GM19025 (cell line): ENCODE measurements at regions not wholly inside any gene's neighbourhood (a gene's known extent, or its start where the extent isn't known, plus 50 kb on each side); places are given as distances from the start of the nearest gene placed in this dataset.

ENCODE experiments used
- ATAC-seq: cut with Tn5 transposase; IDR thresholded peaks from one replicate; pipeline ENCODE4 v1.9.1; 2021; ENCODE audit warnings: mild to moderate bottlenecking, low read depth, moderate library complexity; ENCODE audit not compliant: unreplicated experiment

GRCh38 chr13:47638627-47639026 is 362.4 kb downstream of the SUCLA2 start:
- no peak for ATAC-seq

- no peak for ATAC-seq
Observed at GRCh38 chr13:47632311-47632710, 368.8 kb downstream of the SUCLA2 start.

- ATAC-seq, result no peak
Observed at GRCh38 chr13:47628666-47629065, 372.4 kb downstream of the SUCLA2 start.

GRCh38 chr13:47623862-47624261 is 377.2 kb downstream of the SUCLA2 start:
- no peak for ATAC-seq

- ATAC-seq, result no peak
Observed at GRCh38 chr13:47621931-47622330, 379.1 kb downstream of the SUCLA2 start.

GRCh38 chr13:47611664-47612288 is 389.3 kb downstream of the SUCLA2 start:
- ATAC-seq, result no peak

GRCh38 chr13:47610687-47611086 is 390.4 kb downstream of the SUCLA2 start:
- no peak for ATAC-seq

- ATAC-seq, result no peak
Observed at GRCh38 chr13:47603365-47603764, 397.7 kb downstream of the SUCLA2 start.

GRCh38 chr13:47598340-47598911 is 402.6 kb downstream of the SUCLA2 start:
- no peak for ATAC-seq

- ATAC-seq, result no peak
Observed at GRCh38 chr13:47594833-47595232, 406.2 kb downstream of the SUCLA2 start.

- ATAC-seq, result no peak
Observed at GRCh38 chr13:47592256-47592655, 408.8 kb downstream of the SUCLA2 start.

GRCh38 chr13:47588676-47589075 is 412.4 kb downstream of the SUCLA2 start:
- no peak for ATAC-seq

- no peak for ATAC-seq
Observed at GRCh38 chr13:47572375-47572774, 428.7 kb downstream of the SUCLA2 start.

GRCh38 chr13:47564041-47564440 is 437.0 kb downstream of the SUCLA2 start:
- ATAC-seq, result no peak

GRCh38 chr13:47556703-47557102 is 444.4 kb downstream of the SUCLA2 start:
- no peak for ATAC-seq

GRCh38 chr13:47555235-47555634 is 445.8 kb downstream of the SUCLA2 start:
- ATAC-seq, result no peak

- ATAC-seq, result no peak
Observed at GRCh38 chr13:47553329-47553977, 447.6 kb downstream of the SUCLA2 start.

GRCh38 chr13:47549219-47549752 is 451.8 kb downstream of the SUCLA2 start:
- no peak for ATAC-seq

- ATAC-seq, result no peak
Observed at GRCh38 chr13:47548294-47548840, 452.7 kb downstream of the SUCLA2 start.

GRCh38 chr13:47546391-47547225 is 454.5 kb downstream of the SUCLA2 start:
- ATAC-seq, result no peak
